Upper lobe of right lung (tissue), 1 donor: ENCODE measurements at regions not wholly inside any gene's neighbourhood (a gene's known extent, or its start where the extent isn't known, plus 50 kb on each side); places are given as distances from the start of the nearest gene placed in this dataset.
"Not testable (repeated sequence)": the region's sequence is repeated elsewhere in the genome, so short reads cannot be mapped to it uniquely, and the experiment has no call there.

Source experiments
- ATAC-seq: fragments of 200-7000 bp; cut with Tn5 transposase; one replicate; pipeline ENCODE4 v1.9.1; 2020; ENCODE audit warnings: mild to moderate bottlenecking, moderate library complexity
- DNase-seq: peaks from one replicate; pipeline ENCODE4 v3.0.0-alpha.2; 2020
- H3K27ac ChIP-seq: fragments of 200-600 bp; one replicate; pipeline ENCODE4 v1.8.0; 2022
- H3K27me3 ChIP-seq: fragments of 200-600 bp; one replicate; pipeline ENCODE4 v1.8.0; 2022; ENCODE audit warnings: mild to moderate bottlenecking
- H3K36me3 ChIP-seq: fragments of 200-600 bp; one replicate; pipeline ENCODE4 v1.8.0; 2022
- H3K4me1 ChIP-seq: fragments of 200-600 bp; one replicate; pipeline ENCODE4 v1.8.0; 2022
- H3K4me3 ChIP-seq: fragments of 200-600 bp; one replicate; pipeline ENCODE4 v1.8.0; 2022; ENCODE audit warnings: mild to moderate bottlenecking
- H3K9me3 ChIP-seq: fragments of 200-600 bp; one replicate; pipeline ENCODE4 v1.8.0; 2022
- CTCF ChIP-seq: fragments of 200-600 bp; IDR thresholded peaks from one replicate; pipeline ENCODE4 v1.8.0; 2022; ENCODE audit warnings: antibody characterized with exemption
- intact Hi-C: fragments of 100-400 bp; cut with DNase I; formaldehyde crosslinking; loops from one replicate; pipeline ENCODE4 v1.11.0; 2022
- donor health status: DM: no; HTN: yes; CAD: no; lungs with severe emphysema.

- intact Hi-C loops = no loop called here
- Histone ChIP-seq H3K4me3 (no peak overlapping the region), H3K9me3 (no peaks in the 10 kb centered on the region), H3K27ac (no peak overlapping the region), H3K36me3 (no peaks in the 10 kb centered on the region), H3K4me1 (no peaks in the 10 kb centered on the region), H3K27me3 (no peaks in the 10 kb centered on the region)
- no peak for DNase-seq
- no peak for ATAC-seq
- TF ChIP-seq CTCF = no peak
Observed at GRCh38 chr5:109560554-109560953, 129.2 kb upstream of the MAN2A1 start.

- Histone ChIP-seq H3K36me3 (no peaks in the 10 kb centered on the region), H3K27me3 (no peaks in the 10 kb centered on the region), H3K4me3 (no peak overlapping the region), H3K27ac (no peak overlapping the region), H3K4me1 (no peaks in the 10 kb centered on the region), H3K9me3 (no peaks in the 10 kb centered on the region)
- DNase-seq (no peak), ATAC-seq (no peak)
- intact Hi-C loops = no loop called here
- no peak for TF ChIP-seq CTCF
Observed at GRCh38 chr5:109558952-109559351, 130.8 kb upstream of the MAN2A1 start.

- no peak overlapping the region for H3K4me3 ChIP-seq
- H3K36me3 ChIP-seq = no peaks in the 10 kb centered on the region
- ATAC-seq (no peak), DNase-seq (no peak)
- no peak for TF ChIP-seq CTCF
- intact Hi-C loops = no loop called here
- H3K27ac ChIP-seq = no peak overlapping the region
- H3K4me1 ChIP-seq = no peaks in the 10 kb centered on the region
- no peaks in the 10 kb centered on the region for H3K9me3 ChIP-seq
- no peaks in the 10 kb centered on the region for H3K27me3 ChIP-seq
Observed at GRCh38 chr5:109558364-109558763, 131.4 kb upstream of the MAN2A1 start.

GRCh38 chr5:109553846-109554245, 135.9 kb upstream of the MAN2A1 start:
- H3K4me1 ChIP-seq = no peaks in the 10 kb centered on the region
- intact Hi-C loops = no loop called here
- H3K27ac ChIP-seq = no peak overlapping the region
- TF ChIP-seq CTCF = no peak
- no peak for DNase-seq
- H3K36me3 ChIP-seq = no peaks in the 10 kb centered on the region
- H3K4me3 ChIP-seq = no peak overlapping the region
- no peaks in the 10 kb centered on the region for H3K9me3 ChIP-seq
- H3K27me3 ChIP-seq = no peaks in the 10 kb centered on the region
- ATAC-seq = no peak

- intact Hi-C loops, H3K27me3 ChIP-seq, H3K27ac ChIP-seq, H3K36me3 ChIP-seq, H3K9me3 ChIP-seq, DNase-seq, H3K4me3 ChIP-seq, H3K4me1 ChIP-seq, ATAC-seq: not testable (repeated sequence)
Observed at GRCh38 chr5:109551234-109551633, 138.5 kb upstream of the MAN2A1 start.

- Histone ChIP-seq H3K4me3 (no peak overlapping the region), H3K27ac (no peak overlapping the region), H3K27me3 (no peaks in the 10 kb centered on the region), H3K9me3 (no peaks in the 10 kb centered on the region), H3K4me1 (no peaks in the 10 kb centered on the region), H3K36me3 (no peaks in the 10 kb centered on the region)
- intact Hi-C loops = no loop called here
- ATAC-seq (no peak), DNase-seq (no peak)
- TF ChIP-seq CTCF = no peak
Observed at GRCh38 chr5:109550077-109550476, 139.7 kb upstream of the MAN2A1 start.
